HEK293T (cell line): ENCODE measurements at regions not wholly inside any gene's neighbourhood (a gene's known extent, or its start where the extent isn't known, plus 50 kb on each side); places are given as distances from the start of the nearest gene placed in this dataset.
"Not testable (repeated sequence)": the region's sequence is repeated elsewhere in the genome, so short reads cannot be mapped to it uniquely, and the experiment has no call there.

Source experiments
- CTCF ChIA-PET: fragments of 350-600 bp; formaldehyde crosslinking; extraction: SDS; loops from one replicate; lab custom pipeline; 2021; ENCODE audit warnings: antibody characterized with exemption, inconsistent platforms; lab: Yijun Ruan, JAX
- POLR2A ChIA-PET: fragments of 350-600 bp; formaldehyde crosslinking; extraction: SDS; loops from one replicate; lab custom pipeline; 2020; ENCODE audit warnings: antibody characterized with exemption, inconsistent platforms; lab: Yijun Ruan, JAX
- DNase-seq: peaks from one replicate; pipeline ENCODE4 v3.0.0; 2012; ENCODE audit warnings: mixed read lengths; ENCODE audit errors: extremely low spot score
- ARNT ChIP-seq: fragments of 450-650 bp; IDR thresholded peaks from 2 replicates; pipeline ENCODE4 v1.6.1; 2017; ENCODE audit warnings: mild to moderate bottlenecking
- BHLHE40 ChIP-seq: fragments of 450-650 bp; IDR thresholded peaks from 2 replicates; pipeline ENCODE4 v1.6.1; 2016; ENCODE audit warnings: mild to moderate bottlenecking, moderate library complexity, borderline replicate concordance
- CTBP1 ChIP-seq: fragments of 450-650 bp; IDR thresholded peaks from 2 replicates; pipeline ENCODE4 v1.6.1; 2016; ENCODE audit warnings: borderline replicate concordance
- ELF4 ChIP-seq: fragments of 450-650 bp; IDR thresholded peaks from 2 replicates; pipeline ENCODE4 v1.6.1; 2017; ENCODE audit warnings: antibody characterized with exemption
- FOXA1 ChIP-seq: fragments of 450-650 bp; IDR thresholded peaks from 2 replicates; pipeline ENCODE4 v1.6.1; 2016; ENCODE audit warnings: mild to moderate bottlenecking
- FOXK2 ChIP-seq: fragments of 450-650 bp; IDR thresholded peaks from 2 replicates; pipeline ENCODE4 v1.6.1; 2016; ENCODE audit warnings: mild to moderate bottlenecking
- FOXM1 ChIP-seq: fragments of 450-650 bp; IDR thresholded peaks from 2 replicates; pipeline ENCODE4 v1.6.1; 2017; ENCODE audit warnings: mild to moderate bottlenecking, borderline replicate concordance
- HDGF ChIP-seq: fragments of 450-650 bp; IDR thresholded peaks from 2 replicates; pipeline ENCODE4 v1.6.1; 2017; ENCODE audit warnings: antibody characterized with exemption, borderline replicate concordance
- L3MBTL2 ChIP-seq: fragments of 450-650 bp; conservative IDR thresholded peaks from 2 replicates; pipeline ENCODE4 v1.6.1; 2016; ENCODE audit warnings: mild to moderate bottlenecking
- LEF1 ChIP-seq: fragments of 450-650 bp; IDR thresholded peaks from 2 replicates; pipeline ENCODE4 v1.6.1; 2017; ENCODE audit warnings: mild to moderate bottlenecking, borderline replicate concordance
- NFRKB ChIP-seq: fragments of 450-650 bp; IDR thresholded peaks from 2 replicates; pipeline ENCODE4 v1.6.1; 2016; ENCODE audit warnings: mild to moderate bottlenecking, moderate library complexity
- PKNOX1 ChIP-seq: fragments of 450-650 bp; IDR thresholded peaks from 2 replicates; pipeline ENCODE4 v1.6.1; 2016
- SP1 ChIP-seq: fragments of 450-650 bp; IDR thresholded peaks from 2 replicates; pipeline ENCODE4 v1.6.1; 2017
- SUZ12 ChIP-seq: fragments of 450-650 bp; IDR thresholded peaks from 2 replicates; pipeline ENCODE4 v1.6.1; 2016; ENCODE audit warnings: mild to moderate bottlenecking
- TARDBP ChIP-seq: fragments of 450-650 bp; IDR thresholded peaks from 2 replicates; pipeline ENCODE4 v1.6.1; 2016
- ZNF384 ChIP-seq: fragments of 450-650 bp; IDR thresholded peaks from 2 replicates; pipeline ENCODE4 v1.6.1; 2016

DNA sequence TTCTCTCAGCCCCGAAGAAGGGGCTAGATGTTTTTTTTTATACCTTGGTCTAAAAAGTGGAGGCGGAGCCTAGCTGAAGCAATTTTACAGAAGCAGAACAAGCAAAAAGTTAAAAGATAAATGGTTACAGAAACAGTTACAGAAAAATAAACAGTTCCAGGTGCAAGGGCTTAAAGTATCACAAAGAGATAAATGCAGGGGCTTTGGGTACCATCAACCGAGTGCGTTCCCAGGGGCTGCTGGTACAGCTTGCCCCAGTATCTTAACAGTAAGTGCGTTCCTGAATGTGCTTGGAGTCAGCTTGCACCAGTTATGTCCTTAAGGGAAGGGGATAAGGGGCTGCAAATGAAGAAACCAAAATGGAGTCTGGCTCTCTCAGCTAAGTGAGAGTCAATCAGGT is 173.9 kb upstream of the MBL2 start:
- ChIA-PET POLR2A (no interaction called here), CTCF (no interaction called here)
- TF ChIP-seq FOXK2 (no peak), LEF1 (no peak), SP1 (no peak), NFRKB (no peak), ZNF384 (no peak), PKNOX1 (no peak), CTBP1 (no peak), BHLHE40 (no peak), SUZ12 (no peak), HDGF (no peak), L3MBTL2 (no peak), ARNT (no peak), ELF4 (no peak), FOXA1 (no peak)
- DNase-seq = no peak

DNA sequence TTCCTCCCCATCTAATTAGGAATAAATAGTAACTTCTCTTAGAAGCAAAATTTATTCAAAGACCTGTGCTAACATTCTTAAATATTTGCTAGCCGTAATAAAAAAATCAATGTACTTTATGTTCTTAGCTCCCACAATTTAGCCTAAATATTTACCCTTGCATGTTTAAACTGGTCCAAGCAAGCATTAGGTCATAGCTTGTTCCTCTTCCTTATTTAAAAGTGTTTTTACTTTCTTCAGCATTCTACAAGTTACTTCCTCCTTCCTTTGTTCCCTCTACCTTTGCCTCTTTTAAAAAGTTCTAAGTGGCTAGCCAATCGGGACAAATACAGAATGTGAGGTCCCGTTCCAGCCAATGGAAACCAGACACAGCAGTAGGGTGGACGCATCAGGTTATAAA is 172.9 kb upstream of the MBL2 start:
- DNase-seq, CTCF ChIA-PET: not testable (repeated sequence)

GRCh38 chr10:52940921-52941320 is 168.3 kb upstream of the MBL2 start:
- ChIA-PET CTCF (no interaction called here), POLR2A (no interaction called here)
- TF ChIP-seq FOXM1 (no peak), FOXK2 (no peak), ELF4 (no peak), TARDBP (no peak), L3MBTL2 (no peak)
- no peak for DNase-seq

More for the DNA sequence above, 172.9 kb upstream of the MBL2 start:
- POLR2A ChIA-PET = not testable (repeated sequence)

- CTCF ChIA-PET = no interaction called here
- DNase-seq = no peak
- TF ChIP-seq NFRKB = no peak
- no peak for TF ChIP-seq ZNF384
- POLR2A ChIA-PET = no interaction called here
These were observed 167.3 kb upstream of the MBL2 start for GRCh38 chr10:52939894-52940293.

GRCh38 chr10:52933748-52934147 is 161.2 kb upstream of the MBL2 start:
- ChIA-PET CTCF (no interaction called here), POLR2A (no interaction called here)
- DNase-seq = no peak
- no peak for TF ChIP-seq HDGF
- TF ChIP-seq SUZ12 = no peak
- no peak for TF ChIP-seq NFRKB
- TF ChIP-seq L3MBTL2 = no peak
- no peak for TF ChIP-seq FOXA1
- no peak for TF ChIP-seq ZNF384
- TF ChIP-seq FOXK2 = no peak
- TF ChIP-seq CTBP1 = no peak

DNA sequence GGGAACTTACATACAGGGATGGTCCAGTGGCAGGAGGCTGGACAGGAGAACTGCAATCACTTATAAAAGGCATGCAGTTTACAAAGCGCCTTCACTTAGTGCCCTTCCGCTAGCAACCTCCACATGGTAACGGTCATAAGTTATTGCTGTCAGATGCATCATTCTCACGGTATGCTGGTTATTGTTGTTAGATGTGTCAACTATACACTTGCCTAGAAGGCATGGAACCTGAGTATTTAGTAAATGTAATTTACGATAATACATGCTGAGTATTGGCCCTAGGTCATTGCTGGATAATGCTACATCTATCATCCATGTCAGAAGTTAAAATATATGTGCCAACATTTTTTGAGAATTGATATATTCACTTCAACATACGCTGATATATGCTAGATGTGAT is 155.1 kb upstream of the MBL2 start:
- ChIA-PET CTCF (no interaction called here), POLR2A (no interaction called here)
- TF ChIP-seq PKNOX1 (peak; percentile 96), HDGF (no peak), FOXA1 (no peak), CTBP1 (peak; percentile 77; the same call in 1 of the 2 replicates), FOXK2 (no peak), LEF1 (0 out of 2 replicates have a peak, but pooled peaks have one; percentile 15), FOXM1 (no peak), ARNT (peak; percentile 79)
- no peak for DNase-seq

- no peak for DNase-seq
- CTCF ChIA-PET = no interaction called here
- TF ChIP-seq FOXK2 (no peak), ELF4 (no peak), FOXM1 (no peak), FOXA1 (no peak), BHLHE40 (no peak), ZNF384 (no peak), PKNOX1 (no peak), SUZ12 (no peak), CTBP1 (no peak), ARNT (no peak), L3MBTL2 (no peak), NFRKB (no peak)
- POLR2A ChIA-PET = no interaction called here
These were observed 150.9 kb upstream of the MBL2 start for GRCh38 chr10:52923520-52923919.

DNA sequence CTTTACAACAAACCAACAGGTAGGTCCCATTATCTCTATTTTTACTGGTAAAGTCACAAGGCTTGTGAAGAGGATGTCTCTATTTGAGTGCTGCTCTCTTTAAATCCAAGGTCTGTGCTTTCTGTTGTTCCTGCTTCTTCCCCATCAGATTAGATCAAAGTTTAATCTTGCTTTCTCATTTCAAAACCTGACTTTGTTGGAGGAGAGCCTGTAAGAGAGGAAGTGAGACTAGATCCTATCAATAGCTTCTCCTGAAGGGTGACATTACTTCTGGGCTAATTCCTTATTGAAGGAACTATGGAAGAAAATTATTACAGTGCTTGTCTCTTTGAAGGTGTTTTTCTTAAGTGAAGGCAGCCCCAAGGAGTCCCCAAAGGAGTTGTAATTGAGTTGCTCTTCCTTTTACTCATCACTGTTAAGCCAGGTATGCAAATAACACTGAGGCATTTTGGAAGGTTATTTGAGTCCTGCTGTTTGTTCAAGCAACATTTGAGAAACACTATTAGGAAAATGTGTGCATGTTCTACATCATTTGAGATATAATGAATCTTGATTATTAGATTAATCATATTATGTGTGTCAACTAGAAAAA is 146.2 kb upstream of the MBL2 start:
- TF ChIP-seq L3MBTL2 (no peak), NFRKB (no peak), FOXA1 (no peak), ZNF384 (no peak), FOXK2 (no peak)
- ChIA-PET POLR2A (no interaction called here), CTCF (no interaction called here)
- no peak for DNase-seq
